ENCODE measurements at regions not wholly inside any gene's neighbourhood (a gene's known extent, or its start where the extent isn't known, plus 50 kb on each side); places are given as distances from the start of the nearest gene placed in this dataset.

DNA sequence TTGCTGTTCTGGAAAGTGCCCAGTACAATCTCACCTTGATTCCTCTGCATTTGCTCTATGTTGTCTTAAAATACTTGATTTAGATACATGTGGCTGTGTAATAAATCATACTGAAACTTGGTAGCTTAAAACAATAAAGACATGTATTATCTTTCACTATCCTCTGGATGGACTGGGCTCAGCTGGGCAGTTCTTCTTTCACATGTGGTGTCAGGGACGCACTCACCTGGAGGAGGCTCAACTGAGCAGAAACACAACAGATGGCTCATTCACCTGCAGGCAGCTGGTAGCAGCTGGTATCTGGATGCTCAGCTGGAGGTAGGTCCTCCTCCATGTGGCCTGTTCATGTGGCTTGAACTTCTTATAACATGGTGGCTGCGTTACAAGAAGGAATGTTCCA lies 563.8 kb upstream of the FRG1 start:
- Histone ChIP-seq H3K9me3 (ENCODE audit: control insufficient read depth, insufficient read depth, low read length) (no peaks in the 10 kb centered on the region), H3K4me1 (ENCODE audit: control insufficient read depth, insufficient read depth, low read length) (no peaks in the 10 kb centered on the region), H3K4me3 (ENCODE audit: low read depth, low read length) (no peak overlapping the region), H3K27me3 (ENCODE audit: control insufficient read depth, insufficient read depth, low read length) (no peaks in the 10 kb centered on the region), H3K9ac (ENCODE audit: low read depth, low read length) (no peak overlapping the region), H3K36me3 (ENCODE audit: control insufficient read depth, insufficient read depth, low read length) (no peaks in the 10 kb centered on the region)

DNA sequence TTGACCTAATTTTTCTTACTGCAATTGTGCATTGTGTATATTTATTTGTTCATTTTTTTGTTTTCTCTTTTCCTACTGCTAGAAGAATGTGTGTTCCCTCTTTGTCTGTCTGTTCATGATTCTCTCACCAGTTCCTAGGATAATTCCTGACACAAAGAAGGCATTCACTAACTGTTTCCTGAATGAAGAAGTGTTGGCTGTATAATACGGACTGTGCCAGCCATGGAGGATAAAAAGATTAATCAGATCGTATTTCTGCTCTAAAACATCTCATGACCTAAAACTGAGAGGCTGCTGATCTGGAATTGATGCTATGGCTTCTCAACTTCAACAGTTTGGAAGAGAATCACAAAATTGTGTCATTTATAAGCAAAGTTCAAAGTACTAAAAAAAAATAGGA lies 563.1 kb upstream of the FRG1 start:
- Histone ChIP-seq H3K4me3 (ENCODE audit: low read depth, low read length) (no peak overlapping the region), H3K27me3 (ENCODE audit: control insufficient read depth, insufficient read depth, low read length) (no peaks in the 10 kb centered on the region), H3K4me1 (ENCODE audit: control insufficient read depth, insufficient read depth, low read length) (no peaks in the 10 kb centered on the region), H3K36me3 (ENCODE audit: control insufficient read depth, insufficient read depth, low read length) (no peaks in the 10 kb centered on the region), H3K9ac (ENCODE audit: low read depth, low read length) (no peak overlapping the region), H3K9me3 (ENCODE audit: control insufficient read depth, insufficient read depth, low read length) (no peaks in the 10 kb centered on the region)

DNA sequence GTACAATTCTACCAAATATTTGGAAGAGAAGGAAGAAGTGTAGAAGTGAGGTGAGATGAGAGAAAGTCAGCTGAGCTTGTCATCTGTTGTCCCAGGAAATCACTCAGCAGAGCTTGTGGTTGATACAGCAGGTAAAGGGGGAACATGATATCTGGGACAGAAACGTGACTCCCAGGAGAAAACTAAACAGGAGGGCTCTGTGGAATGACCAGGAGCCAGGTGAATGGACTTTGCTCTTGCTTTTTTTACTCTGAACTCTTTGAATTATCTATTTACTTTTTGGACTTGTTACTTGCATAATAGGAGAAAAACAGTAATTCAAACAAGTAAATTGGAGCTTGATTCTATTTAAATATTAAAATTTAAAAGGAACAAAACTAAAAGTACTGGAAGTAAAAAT lies 555.6 kb upstream of the FRG1 start:
- Histone ChIP-seq H3K36me3 (ENCODE audit: control insufficient read depth, insufficient read depth, low read length) (no peaks in the 10 kb centered on the region), H3K9ac (ENCODE audit: low read depth, low read length) (no peak overlapping the region), H3K4me3 (ENCODE audit: low read depth, low read length) (no peak overlapping the region), H3K9me3 (ENCODE audit: control insufficient read depth, insufficient read depth, low read length) (no peaks in the 10 kb centered on the region), H3K27me3 (ENCODE audit: control insufficient read depth, insufficient read depth, low read length) (no peaks in the 10 kb centered on the region), H3K4me1 (ENCODE audit: control insufficient read depth, insufficient read depth, low read length) (no peaks in the 10 kb centered on the region)

DNA sequence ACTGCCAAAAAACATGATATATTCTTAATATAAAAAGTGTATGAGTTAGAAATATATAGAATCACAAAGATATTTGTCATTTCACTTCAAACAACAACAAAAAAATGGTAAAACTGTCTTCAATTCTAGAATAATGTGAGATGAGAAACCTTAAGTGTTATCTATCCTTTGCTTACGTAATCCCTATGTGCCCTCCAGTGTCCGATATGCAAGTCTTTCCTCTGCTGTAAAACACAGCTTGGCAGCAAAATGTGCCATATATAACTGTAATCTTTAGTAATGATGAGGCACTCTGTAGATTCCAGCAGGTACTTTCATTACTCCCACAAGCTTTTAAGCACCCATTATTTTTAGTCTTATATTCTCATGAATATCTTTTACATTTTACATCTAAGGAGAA lies 555.1 kb upstream of the FRG1 start:
- H3K4me1 ChIP-seq (ENCODE audit: control insufficient read depth, insufficient read depth, low read length) = no peaks in the 10 kb centered on the region
- no peak overlapping the region for H3K4me3 ChIP-seq (ENCODE audit: low read depth, low read length)
- no peaks in the 10 kb centered on the region for H3K36me3 ChIP-seq (ENCODE audit: control insufficient read depth, insufficient read depth, low read length)
- no peaks in the 10 kb centered on the region for H3K9me3 ChIP-seq (ENCODE audit: control insufficient read depth, insufficient read depth, low read length)
- H3K9ac ChIP-seq (ENCODE audit: low read depth, low read length) = no peak overlapping the region
- H3K27me3 ChIP-seq (ENCODE audit: control insufficient read depth, insufficient read depth, low read length) = no peaks in the 10 kb centered on the region

DNA sequence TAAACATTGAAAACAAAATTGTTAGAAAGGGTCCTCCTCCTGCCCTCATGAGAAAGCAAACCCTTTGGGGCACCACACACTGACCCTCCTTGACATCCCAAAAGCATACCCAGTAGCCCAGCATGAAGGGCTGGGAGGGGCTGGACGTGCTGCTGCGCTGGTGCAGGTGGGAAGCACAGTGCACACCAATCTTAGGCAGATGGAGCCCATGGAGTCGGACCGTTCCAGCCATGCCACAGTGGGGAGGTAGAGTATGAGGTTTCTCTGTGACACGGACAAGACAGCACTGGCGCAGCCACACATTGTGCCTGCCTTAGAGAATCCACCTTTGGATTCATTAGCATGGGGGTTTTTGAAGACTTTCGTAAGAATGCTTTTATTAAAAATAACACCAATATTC lies 544.2 kb upstream of the FRG1 start:
- H3K4me3 ChIP-seq (ENCODE audit: low read depth, low read length) = no peak overlapping the region
- no peaks in the 10 kb centered on the region for H3K4me1 ChIP-seq (ENCODE audit: control insufficient read depth, insufficient read depth, low read length)
- no peaks in the 10 kb centered on the region for H3K9me3 ChIP-seq (ENCODE audit: control insufficient read depth, insufficient read depth, low read length)
- H3K36me3 ChIP-seq (ENCODE audit: control insufficient read depth, insufficient read depth, low read length) = no peaks in the 10 kb centered on the region
- H3K27me3 ChIP-seq (ENCODE audit: control insufficient read depth, insufficient read depth, low read length) = no peaks in the 10 kb centered on the region
- no peak overlapping the region for H3K9ac ChIP-seq (ENCODE audit: low read depth, low read length)

DNA sequence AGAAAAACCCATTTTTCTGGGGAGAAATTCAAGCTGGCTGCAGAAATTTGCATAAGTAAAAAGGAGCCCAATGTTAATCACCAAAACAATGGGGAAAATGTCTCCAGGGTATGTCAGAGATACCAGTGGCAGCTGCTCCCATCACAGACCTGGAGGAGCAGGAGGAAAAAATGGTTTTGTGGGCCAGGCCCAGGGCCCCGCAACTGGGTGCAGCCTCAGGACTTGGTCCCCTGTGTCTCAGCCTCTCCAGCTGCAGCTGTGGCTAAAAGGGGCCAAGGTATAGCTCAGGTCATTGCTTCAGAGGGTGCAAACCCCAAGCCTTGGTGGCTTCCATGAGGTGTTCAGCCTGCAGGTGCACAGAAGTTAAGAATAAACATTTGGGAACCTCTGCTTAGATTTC lies 536.4 kb upstream of the FRG1 start:
- Histone ChIP-seq H3K9ac (ENCODE audit: low read depth, low read length) (no peak overlapping the region), H3K4me1 (ENCODE audit: control insufficient read depth, insufficient read depth, low read length) (no peaks in the 10 kb centered on the region), H3K4me3 (ENCODE audit: low read depth, low read length) (no peak overlapping the region), H3K27me3 (ENCODE audit: control insufficient read depth, insufficient read depth, low read length) (no peaks in the 10 kb centered on the region), H3K9me3 (ENCODE audit: control insufficient read depth, insufficient read depth, low read length) (no peaks in the 10 kb centered on the region), H3K36me3 (ENCODE audit: control insufficient read depth, insufficient read depth, low read length) (no peaks in the 10 kb centered on the region)

DNA sequence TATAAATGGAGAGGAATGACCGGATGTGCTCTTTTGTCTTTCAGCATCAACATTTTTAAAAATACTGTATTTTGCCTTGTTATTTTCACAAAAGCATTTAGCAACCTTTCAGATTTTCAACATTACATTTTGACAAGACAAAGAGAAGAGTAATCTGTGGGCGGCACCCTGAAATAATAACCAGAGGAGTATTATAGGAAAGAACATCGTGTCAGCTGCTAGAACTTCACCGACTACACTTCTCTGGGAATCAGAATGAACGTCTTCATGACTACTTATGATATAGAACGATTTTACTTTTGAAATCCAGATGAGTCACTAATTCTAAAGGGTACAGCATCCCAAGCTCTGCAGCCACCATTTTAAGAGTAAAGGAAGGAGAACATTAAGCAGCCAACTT lies 531.5 kb upstream of the FRG1 start:
- Histone ChIP-seq H3K9ac (ENCODE audit: low read depth, low read length) (no peak overlapping the region), H3K4me1 (ENCODE audit: control insufficient read depth, insufficient read depth, low read length) (no peaks in the 10 kb centered on the region), H3K27me3 (ENCODE audit: control insufficient read depth, insufficient read depth, low read length) (no peaks in the 10 kb centered on the region), H3K9me3 (ENCODE audit: control insufficient read depth, insufficient read depth, low read length) (no peaks in the 10 kb centered on the region), H3K4me3 (ENCODE audit: low read depth, low read length) (no peak overlapping the region), H3K36me3 (ENCODE audit: control insufficient read depth, insufficient read depth, low read length) (no peaks in the 10 kb centered on the region)

DNA sequence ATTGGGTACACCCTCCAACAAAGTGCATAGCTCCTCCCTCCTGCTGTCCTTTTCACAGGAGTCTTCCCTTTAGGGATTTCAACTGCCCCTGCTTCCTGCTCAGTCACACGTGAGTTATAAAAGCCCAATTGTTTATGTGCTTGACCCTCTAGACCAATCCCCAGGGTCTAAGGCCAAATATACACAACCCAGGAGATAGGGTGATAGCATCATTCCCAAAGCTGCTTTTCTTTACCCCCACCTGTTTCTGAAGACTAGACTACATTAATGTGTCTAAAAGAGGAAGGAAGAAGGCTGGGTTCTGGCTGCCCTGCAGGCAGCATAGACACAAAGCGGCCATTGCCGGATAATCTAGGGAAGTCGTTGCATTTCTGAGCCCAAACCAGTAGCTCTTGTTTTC lies 526.7 kb upstream of the FRG1 start:
- no peak overlapping the region for H3K4me3 ChIP-seq (ENCODE audit: low read depth, low read length)
- no peaks in the 10 kb centered on the region for H3K9me3 ChIP-seq (ENCODE audit: control insufficient read depth, insufficient read depth, low read length)
- no peaks in the 10 kb centered on the region for H3K36me3 ChIP-seq (ENCODE audit: control insufficient read depth, insufficient read depth, low read length)
- H3K9ac ChIP-seq (ENCODE audit: low read depth, low read length) = no peak overlapping the region
- H3K27me3 ChIP-seq (ENCODE audit: control insufficient read depth, insufficient read depth, low read length) = no peaks in the 10 kb centered on the region
- H3K4me1 ChIP-seq (ENCODE audit: control insufficient read depth, insufficient read depth, low read length) = no peaks in the 10 kb centered on the region

DNA sequence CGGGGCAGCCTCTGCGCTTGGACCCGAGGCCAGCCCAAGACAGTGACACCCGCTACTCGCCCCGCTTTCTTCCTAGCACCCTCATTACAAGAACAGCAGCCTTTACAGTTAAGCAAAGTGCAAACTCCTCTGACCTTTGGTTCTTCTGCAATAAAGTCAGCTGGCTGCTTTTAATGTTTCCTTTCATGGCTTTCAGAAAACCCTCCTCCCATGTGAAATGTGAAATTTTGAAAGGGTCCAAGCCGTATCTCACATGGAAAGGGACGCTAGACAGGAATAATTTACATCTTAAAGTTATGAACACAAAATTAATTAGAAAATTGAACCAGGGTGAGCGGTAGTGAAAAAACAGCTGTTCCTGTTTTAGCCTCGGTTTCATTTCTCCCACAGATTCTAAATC lies 520.1 kb upstream of the FRG1 start:
- no peak overlapping the region for H3K9ac ChIP-seq (ENCODE audit: low read depth, low read length)
- H3K36me3 ChIP-seq (ENCODE audit: control insufficient read depth, insufficient read depth, low read length) = no peaks in the 10 kb centered on the region
- no peaks in the 10 kb centered on the region for H3K4me1 ChIP-seq (ENCODE audit: control insufficient read depth, insufficient read depth, low read length)
- no peaks in the 10 kb centered on the region for H3K27me3 ChIP-seq (ENCODE audit: control insufficient read depth, insufficient read depth, low read length)
- no peaks in the 10 kb centered on the region for H3K9me3 ChIP-seq (ENCODE audit: control insufficient read depth, insufficient read depth, low read length)
- no peak overlapping the region for H3K4me3 ChIP-seq (ENCODE audit: low read depth, low read length)

DNA sequence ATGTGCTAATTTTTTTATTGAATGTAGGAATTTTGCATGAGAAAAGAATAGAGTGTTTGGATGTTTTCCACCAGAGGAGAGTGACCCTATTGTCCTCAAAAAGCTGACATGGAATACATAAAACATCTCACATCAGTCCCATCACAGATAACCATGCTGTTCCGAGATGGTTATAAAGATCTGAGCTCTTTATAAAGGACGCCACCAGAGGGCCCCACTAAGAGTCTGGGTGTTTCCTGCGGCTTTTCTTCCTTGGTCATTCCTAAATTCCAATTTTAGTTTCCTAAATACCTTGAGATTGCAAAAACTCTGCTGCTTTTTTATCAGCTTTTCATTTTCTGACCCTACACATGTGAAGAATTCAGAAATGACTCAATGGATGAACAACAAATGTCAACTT lies 504.5 kb upstream of the FRG1 start:
- H3K36me3 ChIP-seq (ENCODE audit: control insufficient read depth, insufficient read depth, low read length) = no peaks in the 10 kb centered on the region
- no peaks in the 10 kb centered on the region for H3K27me3 ChIP-seq (ENCODE audit: control insufficient read depth, insufficient read depth, low read length)
- no peak overlapping the region for H3K4me3 ChIP-seq (ENCODE audit: low read depth, low read length)
- H3K9me3 ChIP-seq (ENCODE audit: control insufficient read depth, insufficient read depth, low read length) = no peaks in the 10 kb centered on the region
- H3K9ac ChIP-seq (ENCODE audit: low read depth, low read length) = no peak overlapping the region
- no peaks in the 10 kb centered on the region for H3K4me1 ChIP-seq (ENCODE audit: control insufficient read depth, insufficient read depth, low read length)

DNA sequence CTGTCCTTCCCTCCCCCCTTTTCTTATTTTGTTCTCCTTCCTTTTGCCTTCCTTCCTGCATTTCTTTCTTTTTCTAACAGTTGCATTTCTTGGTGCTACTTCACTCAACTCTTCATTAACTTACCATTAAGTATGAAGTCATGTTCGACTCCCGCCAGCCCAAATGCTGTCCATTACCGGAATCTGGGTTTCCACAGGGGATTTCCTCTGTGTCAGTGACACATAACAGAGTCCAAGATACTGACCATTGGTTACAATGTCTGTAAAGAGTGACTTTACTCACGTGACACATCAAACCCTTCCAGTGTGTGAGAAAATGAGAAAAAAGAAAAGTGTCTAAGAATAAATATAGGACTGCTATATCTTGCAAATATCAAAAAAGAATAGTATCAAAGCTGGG lies 500.0 kb upstream of the FRG1 start:
- Histone ChIP-seq H3K27me3 (ENCODE audit: control insufficient read depth, insufficient read depth, low read length) (no peaks in the 10 kb centered on the region), H3K4me1 (ENCODE audit: control insufficient read depth, insufficient read depth, low read length) (no peaks in the 10 kb centered on the region), H3K36me3 (ENCODE audit: control insufficient read depth, insufficient read depth, low read length) (no peaks in the 10 kb centered on the region), H3K4me3 (ENCODE audit: low read depth, low read length) (no peak overlapping the region), H3K9me3 (ENCODE audit: control insufficient read depth, insufficient read depth, low read length) (no peaks in the 10 kb centered on the region), H3K9ac (ENCODE audit: low read depth, low read length) (no peak overlapping the region)

DNA sequence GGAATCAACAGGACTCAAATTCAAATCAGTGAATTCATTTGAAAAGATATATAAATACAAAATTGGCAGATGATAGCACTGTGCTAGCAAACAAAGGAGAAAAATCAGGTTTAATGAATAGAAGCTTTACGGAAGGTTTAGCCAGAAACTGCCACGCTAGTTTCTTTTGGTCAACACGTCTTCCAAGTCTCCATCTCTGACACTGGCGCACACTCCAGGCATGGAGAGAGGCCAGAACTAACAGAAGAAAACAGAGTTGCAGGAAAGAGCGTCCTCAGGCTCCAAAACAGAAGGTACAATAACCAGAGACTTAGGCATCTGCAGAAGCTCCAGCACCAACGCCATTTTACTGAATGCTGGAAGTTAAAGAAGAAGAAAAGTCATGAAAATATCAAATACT lies 497.3 kb upstream of the FRG1 start:
- no peak overlapping the region for H3K9ac ChIP-seq (ENCODE audit: low read depth, low read length)
- H3K4me1 ChIP-seq (ENCODE audit: control insufficient read depth, insufficient read depth, low read length) = no peaks in the 10 kb centered on the region
- no peaks in the 10 kb centered on the region for H3K27me3 ChIP-seq (ENCODE audit: control insufficient read depth, insufficient read depth, low read length)
- H3K9me3 ChIP-seq (ENCODE audit: control insufficient read depth, insufficient read depth, low read length) = no peaks in the 10 kb centered on the region
- H3K4me3 ChIP-seq (ENCODE audit: low read depth, low read length) = no peak overlapping the region
- no peaks in the 10 kb centered on the region for H3K36me3 ChIP-seq (ENCODE audit: control insufficient read depth, insufficient read depth, low read length)

DNA sequence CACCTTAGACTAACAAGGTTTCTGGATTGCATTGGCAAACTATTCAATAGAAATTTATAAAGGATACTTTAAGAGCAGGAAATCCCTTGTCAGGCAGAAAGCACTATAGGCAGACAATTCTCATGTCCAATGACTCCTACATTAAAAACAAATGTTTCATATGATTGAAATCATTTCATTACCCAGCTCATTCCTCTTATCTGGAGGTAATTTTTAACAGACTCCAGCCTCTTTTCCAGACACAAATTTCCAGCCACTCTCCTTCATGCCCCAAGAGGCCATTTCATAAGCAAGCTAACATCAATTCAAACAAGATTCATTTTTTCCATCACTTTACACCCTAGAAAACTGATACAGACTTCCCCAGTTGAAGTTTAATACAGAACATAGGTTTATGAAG lies 495.1 kb upstream of the FRG1 start:
- Histone ChIP-seq H3K4me1 (ENCODE audit: control insufficient read depth, insufficient read depth, low read length) (no peaks in the 10 kb centered on the region), H3K9ac (ENCODE audit: low read depth, low read length) (no peak overlapping the region), H3K27me3 (ENCODE audit: control insufficient read depth, insufficient read depth, low read length) (no peaks in the 10 kb centered on the region)

More for the DNA sequence above, 495.1 kb upstream of the FRG1 start:
- H3K4me3 ChIP-seq (ENCODE audit: low read depth, low read length) = no peak overlapping the region
- H3K36me3 ChIP-seq (ENCODE audit: control insufficient read depth, insufficient read depth, low read length) = no peaks in the 10 kb centered on the region
- H3K9me3 ChIP-seq (ENCODE audit: control insufficient read depth, insufficient read depth, low read length) = no peaks in the 10 kb centered on the region

Measured in iPS-15b (cell line).